HG03175 (cell line): ENCODE measurements at regions not wholly inside any gene's neighbourhood (a gene's known extent, or its start where the extent isn't known, plus 50 kb on each side); places are given as distances from the start of the nearest gene placed in this dataset.

Source experiments
- ATAC-seq: cut with Tn5 transposase; IDR thresholded peaks from one replicate; pipeline ENCODE4 v1.9.1; 2021; ENCODE audit warnings: mild to moderate bottlenecking, moderate library complexity; ENCODE audit not compliant: unreplicated experiment

- ATAC-seq: no peak
These were observed 88.4 kb upstream of the CLNK start for GRCh38 chr4:10773010-10773409.

- no peak for ATAC-seq
These were observed 80.8 kb upstream of the CLNK start for GRCh38 chr4:10765386-10765785.

- no peak for ATAC-seq
These were observed 78.0 kb upstream of the CLNK start for GRCh38 chr4:10762561-10762960.

- no peak for ATAC-seq
These were observed 77.3 kb upstream of the CLNK start for GRCh38 chr4:10761903-10762302.

GRCh38 chr4:10760086-10760485, 75.5 kb upstream of the CLNK start:
- no peak for ATAC-seq

GRCh38 chr4:10758906-10759305, 74.3 kb upstream of the CLNK start:
- no peak for ATAC-seq

DNA sequence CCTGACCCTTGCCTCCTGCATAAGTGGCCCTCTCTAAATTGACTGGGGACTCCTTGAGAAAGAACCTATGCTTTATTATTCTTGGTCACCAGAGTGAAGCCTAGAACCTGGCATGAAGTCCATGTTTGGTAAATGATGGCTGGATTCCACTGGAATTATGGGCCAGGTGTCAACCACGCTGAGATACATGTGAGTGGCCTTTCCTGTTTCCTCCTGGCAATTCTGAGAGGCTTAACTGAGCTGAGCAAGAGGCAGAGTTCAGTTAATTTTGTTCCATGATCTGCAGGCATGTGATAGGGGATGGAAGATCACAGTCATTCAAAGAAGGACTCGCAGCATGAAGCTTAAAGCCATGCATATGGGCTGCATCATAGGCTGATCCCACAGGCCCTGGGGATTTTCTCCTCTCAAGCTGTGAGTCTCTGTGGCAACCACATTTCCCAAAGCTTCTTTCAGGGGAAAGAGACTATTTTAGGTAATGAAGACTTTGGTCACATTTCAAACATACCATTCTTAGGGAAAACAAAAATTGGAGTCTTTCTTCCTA, 69.4 kb upstream of the CLNK start:
- ATAC-seq: no peak

GRCh38 chr4:10753336-10753735, 68.8 kb upstream of the CLNK start:
- ATAC-seq: no peak

GRCh38 chr4:10750714-10751113, 66.1 kb upstream of the CLNK start:
- no peak for ATAC-seq

- peak; percentile 47 for ATAC-seq
These were observed 62.6 kb upstream of the CLNK start for GRCh38 chr4:10747186-10747585.

DNA sequence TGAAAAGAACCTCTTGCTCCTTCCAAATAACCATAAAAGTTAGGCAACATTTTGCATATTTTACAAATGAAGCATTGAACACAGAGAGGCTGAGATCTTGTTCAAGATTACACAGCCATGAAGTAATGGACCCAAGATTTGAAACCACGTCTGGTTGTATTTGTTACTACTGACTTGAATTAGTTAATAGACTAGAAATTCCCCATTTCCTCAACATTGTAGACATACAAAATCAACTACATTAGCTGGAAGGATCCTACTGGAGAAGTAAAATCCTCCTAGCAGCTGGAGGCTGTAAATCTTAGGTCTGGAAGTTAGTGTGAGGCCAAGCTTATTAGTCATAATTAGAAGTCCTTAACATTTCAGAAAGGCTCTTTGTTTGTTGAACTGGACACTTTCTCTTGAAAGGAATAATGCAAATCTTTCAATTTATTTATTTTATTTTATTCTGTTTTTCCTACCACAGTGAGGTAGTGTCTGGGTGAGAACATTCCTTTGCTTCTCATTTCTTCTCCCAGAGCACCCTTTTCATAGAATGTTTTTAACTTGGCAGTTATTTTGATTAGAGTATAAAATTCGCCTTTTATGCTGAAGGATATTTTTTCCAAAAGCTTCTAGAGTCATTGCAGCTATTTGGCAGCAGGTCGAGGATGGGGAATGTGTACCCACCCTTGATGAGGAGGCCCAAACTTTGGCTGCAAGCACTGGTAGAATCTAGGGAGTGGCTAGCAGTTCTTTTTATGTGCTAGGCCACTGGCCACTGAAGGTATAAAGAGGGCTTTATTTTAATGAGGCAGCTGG, 62.0 kb upstream of the CLNK start:
- ATAC-seq: no peak

DNA sequence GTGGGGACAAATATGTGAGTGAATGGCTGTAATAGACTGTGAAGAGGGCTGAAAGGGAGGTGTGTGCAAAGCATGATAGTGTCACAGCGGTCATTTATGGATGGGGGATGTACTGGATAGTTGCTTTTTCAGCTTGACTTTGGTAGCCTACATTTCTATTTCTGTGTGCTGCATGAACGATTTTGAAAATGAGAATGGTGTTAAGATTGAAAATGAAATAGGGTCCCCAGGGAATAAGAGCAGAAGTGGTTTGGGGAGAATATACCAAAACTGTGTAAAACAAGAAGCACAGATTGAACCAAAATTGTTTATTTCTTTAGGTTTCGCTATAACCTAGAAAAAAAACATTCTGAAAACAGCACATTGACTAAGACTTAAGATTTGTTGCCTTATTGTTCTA, 58.8 kb upstream of the CLNK start:
- peak; percentile 57 for ATAC-seq

DNA sequence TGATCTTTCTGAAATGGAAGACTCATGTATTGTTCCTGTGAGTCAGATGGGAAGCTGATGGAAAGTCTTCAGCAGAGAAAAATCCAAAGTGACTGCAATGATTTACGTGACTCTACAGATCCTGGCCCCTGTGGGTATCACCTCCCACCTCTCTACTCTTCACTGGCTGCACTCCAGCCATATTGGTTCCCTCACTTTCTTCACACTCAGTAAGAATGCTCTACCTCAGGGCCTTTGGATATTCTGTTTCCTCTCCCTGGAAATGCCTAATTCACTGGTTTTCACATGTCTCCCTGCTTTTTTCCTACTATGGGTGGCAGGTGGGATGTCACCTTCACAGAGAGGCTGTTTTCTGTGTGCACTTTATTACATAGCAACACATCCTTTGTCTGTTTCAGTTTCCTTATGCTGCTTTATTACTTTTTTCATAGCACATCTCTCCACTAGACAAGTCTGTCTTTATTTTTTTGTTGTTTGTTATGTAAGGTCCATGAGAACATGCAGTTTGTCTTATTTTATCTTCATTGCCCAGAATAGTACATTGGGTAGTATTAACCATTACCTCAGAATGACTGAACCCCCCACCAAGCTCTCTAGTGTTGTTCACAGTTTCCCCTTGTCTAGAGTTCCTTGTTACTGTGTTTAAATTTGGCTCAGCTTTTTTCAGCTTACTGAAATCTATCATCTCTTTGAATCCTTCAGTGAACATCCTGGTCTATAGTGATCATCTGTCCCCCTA, 57.6 kb upstream of the CLNK start:
- ATAC-seq: peak; percentile 49

- ATAC-seq: no peak
These were observed 56.5 kb upstream of the CLNK start for GRCh38 chr4:10740891-10741620.

GRCh38 chr4:10740251-10740650, 55.7 kb upstream of the CLNK start:
- ATAC-seq: no peak

GRCh38 chr4:10738826-10739489, 54.4 kb upstream of the CLNK start:
- ATAC-seq: no peak

DNA sequence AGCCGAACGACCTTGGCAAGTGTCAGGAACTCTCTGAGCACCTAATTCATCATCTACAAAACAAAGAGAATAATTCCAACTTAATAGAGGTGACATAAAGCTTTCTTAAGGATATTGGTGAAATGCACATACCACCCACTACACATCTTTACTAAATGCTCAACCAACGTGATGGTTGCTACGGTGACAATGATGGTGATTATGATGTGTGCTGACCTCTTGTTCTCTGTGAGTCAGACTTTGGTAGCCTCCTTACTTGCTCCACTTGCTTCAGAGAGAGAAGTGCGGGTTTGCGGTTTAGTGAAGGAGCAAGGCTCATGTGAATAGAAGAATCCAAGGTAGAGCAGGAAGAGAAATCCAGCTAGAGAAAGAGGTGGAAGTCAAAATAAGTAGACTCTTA, 52.8 kb upstream of the CLNK start:
- no peak for ATAC-seq

- ATAC-seq: no peak
These were observed 52.3 kb upstream of the CLNK start for GRCh38 chr4:10736895-10737294.

GRCh38 chr4:10736266-10736665, 51.7 kb upstream of the CLNK start:
- ATAC-seq: no peak

DNA sequence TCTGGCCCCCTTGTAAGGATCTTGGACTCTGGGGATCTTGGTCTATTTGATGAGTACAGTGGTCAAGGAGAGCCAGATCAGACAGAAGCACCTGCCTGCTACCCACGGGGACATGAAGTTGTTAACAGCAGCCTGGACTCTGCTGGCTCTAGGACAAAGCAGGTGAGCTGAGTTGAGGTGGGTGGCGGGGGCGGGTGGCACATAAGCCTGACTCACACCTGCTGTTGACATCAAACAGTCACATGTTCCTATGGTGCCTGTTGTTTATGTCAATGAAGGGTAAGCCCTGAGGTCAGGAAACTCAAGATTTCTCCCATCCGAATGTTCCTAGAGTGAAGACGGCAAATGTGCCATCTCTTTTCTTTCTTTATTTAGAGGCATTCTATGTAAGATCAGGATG, 50.1 kb upstream of the CLNK start:
- ATAC-seq: no peak
